GM12864 (cell line): ENCODE measurements at regions not wholly inside any gene's neighbourhood (a gene's known extent, or its start where the extent isn't known, plus 50 kb on each side); places are given as distances from the start of the nearest gene placed in this dataset.

Source experiments
- DNase-seq: peaks from one replicate; pipeline ENCODE4 v3.0.0-alpha.2; 2011; ENCODE audit warnings: low read depth
- H3K4me3 ChIP-seq: 2 replicates; pipeline ENCODE4 v1.5.1; 2011; ENCODE audit warnings: mild to moderate bottlenecking, low read depth, low read length, control low read depth
- TF ChIP-seq, protein P1 (sequence below): IDR thresholded peaks from 2 replicates; pipeline ENCODE4 v1.5.1; 2011; ENCODE audit warnings: low read depth, mild to moderate bottlenecking, moderate library complexity, low read length, control low read depth, inconsistent platforms; ENCODE audit errors: missing control alignments

DNA sequence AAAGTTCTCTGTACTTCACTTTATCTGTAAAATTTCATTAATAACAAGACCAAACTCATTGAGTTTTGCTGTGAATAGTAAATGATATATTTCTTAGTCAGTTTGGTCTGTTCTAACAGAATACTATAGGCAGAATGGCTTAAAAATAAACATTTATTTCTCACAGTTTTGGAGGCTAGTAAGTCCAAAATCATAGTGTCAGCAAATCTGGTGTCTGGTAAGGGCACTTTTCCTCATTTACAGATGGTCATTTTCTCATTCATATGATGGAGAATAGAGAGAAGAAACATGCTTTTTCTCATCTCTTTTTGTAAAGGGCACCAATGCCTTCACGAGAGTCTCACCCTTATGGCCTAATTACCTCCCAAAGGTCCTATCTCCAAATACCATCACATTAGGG, 415.1 kb downstream of the FAM133A start:
- TF ChIP-seq, protein P1, sequence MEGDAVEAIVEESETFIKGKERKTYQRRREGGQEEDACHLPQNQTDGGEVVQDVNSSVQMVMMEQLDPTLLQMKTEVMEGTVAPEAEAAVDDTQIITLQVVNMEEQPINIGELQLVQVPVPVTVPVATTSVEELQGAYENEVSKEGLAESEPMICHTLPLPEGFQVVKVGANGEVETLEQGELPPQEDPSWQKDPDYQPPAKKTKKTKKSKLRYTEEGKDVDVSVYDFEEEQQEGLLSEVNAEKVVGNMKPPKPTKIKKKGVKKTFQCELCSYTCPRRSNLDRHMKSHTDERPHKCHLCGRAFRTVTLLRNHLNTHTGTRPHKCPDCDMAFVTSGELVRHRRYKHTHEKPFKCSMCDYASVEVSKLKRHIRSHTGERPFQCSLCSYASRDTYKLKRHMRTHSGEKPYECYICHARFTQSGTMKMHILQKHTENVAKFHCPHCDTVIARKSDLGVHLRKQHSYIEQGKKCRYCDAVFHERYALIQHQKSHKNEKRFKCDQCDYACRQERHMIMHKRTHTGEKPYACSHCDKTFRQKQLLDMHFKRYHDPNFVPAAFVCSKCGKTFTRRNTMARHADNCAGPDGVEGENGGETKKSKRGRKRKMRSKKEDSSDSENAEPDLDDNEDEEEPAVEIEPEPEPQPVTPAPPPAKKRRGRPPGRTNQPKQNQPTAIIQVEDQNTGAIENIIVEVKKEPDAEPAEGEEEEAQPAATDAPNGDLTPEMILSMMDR: no peak
- DNase-seq: no peak
- H3K4me3 ChIP-seq: no peak overlapping the region

DNA sequence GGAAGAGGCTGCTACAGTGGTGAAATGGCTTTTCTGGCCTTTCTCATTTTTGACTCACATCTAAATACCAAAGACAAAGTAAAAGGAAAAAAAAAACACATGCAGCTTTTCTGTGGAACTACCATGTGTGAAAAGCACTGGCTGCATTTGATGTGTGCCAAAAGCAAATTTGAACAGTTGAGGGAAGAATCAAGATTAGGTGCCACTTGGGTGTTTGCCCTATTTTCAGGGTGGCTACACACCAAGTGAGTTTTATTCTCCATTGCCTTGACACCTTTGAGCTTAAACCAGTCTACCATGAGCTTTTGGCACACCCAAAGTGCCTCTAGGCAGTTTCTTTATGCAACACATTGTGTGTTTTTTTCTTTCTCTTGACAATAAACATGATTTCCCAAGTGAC, 423.9 kb downstream of the FAM133A start:
- DNase-seq: no peak
- H3K4me3 ChIP-seq: no peak overlapping the region
- TF ChIP-seq, protein P1: no peak

DNA sequence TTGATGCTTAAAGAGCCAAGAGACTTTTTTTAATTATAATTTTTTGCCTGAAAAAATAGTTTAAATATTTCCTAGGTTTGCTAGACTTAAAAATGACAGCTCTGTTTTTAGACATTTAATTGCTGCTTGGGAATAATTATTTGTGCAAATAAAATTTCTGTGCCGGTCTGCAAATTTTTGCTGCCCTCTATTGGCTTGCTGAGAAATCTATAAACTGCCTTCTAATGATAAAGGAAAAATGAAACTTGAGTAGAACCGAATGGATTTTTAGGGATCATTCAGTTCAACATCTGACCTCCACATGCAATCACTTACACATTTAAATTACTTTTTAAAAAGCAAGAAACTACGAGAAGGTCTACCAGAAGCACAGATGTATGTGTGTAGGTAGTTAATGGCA, 434.0 kb downstream of the FAM133A start:
- TF ChIP-seq, protein P1: no peak
- DNase-seq: no peak
- H3K4me3 ChIP-seq: no peak overlapping the region

DNA sequence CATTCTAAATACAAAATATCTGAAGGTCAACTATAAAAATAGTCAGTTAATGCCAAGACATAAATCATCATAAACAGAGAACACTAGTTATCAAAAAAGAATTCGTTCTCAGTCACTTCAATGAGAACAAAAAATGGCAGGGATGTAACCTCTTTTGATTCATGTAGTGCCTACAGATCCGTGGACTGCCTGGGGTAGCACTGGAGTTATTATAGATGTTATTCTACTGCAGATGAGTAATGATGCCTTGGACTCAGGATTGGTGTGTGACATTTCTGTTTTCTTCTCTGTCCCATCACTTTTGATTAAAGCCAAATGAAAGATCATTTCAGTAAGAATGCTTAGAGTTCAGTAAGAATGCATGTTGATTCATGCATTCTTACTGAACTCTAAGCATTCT, 440.4 kb downstream of the FAM133A start:
- DNase-seq: no peak
- TF ChIP-seq, protein P1: no peak
- H3K4me3 ChIP-seq: no peak overlapping the region

DNA sequence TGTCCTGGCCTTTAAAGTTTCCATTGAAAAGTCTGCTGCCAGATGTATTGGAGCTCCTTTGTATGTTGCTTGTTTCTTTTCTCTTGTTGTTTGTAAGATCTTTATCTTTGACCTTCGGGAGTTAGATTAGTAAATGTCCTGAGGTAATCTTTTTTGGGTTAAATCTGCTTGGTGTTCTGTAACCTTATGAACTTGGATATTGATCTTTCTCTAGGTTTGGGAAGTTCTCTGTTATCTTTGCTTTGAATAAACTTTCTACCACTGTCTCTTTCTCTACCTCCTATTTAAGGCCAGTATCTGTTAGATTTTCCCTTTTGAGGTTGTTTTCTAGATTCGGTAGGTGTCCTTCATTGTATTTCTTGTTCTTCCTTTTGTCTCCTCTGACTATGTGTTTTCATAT, 447.8 kb downstream of the FAM133A start:
- no peak for DNase-seq
- TF ChIP-seq, protein P1: no peak
- H3K4me3 ChIP-seq: no peak overlapping the region

DNA sequence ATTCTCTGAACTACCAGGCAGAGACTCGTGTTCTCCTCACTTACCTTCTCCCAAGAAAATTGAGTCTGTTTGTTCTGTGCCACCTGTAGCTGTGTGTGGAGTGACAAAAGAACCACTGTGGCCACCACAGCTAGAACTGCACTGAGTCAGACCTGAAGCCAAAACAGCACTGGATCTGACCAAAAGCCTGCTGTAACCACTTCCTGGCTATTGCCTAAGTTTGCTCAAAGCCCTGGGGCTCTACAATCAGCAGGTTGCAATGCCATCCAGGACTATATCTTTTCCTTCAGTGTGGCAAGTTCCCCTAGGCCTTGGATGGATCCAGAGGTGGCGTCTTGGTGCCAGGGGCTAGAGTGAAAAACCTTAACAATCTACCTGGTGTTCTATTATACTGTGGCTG, 449.1 kb downstream of the FAM133A start:
- TF ChIP-seq, protein P1: no peak
- no peak for DNase-seq
- H3K4me3 ChIP-seq: no peak overlapping the region

DNA sequence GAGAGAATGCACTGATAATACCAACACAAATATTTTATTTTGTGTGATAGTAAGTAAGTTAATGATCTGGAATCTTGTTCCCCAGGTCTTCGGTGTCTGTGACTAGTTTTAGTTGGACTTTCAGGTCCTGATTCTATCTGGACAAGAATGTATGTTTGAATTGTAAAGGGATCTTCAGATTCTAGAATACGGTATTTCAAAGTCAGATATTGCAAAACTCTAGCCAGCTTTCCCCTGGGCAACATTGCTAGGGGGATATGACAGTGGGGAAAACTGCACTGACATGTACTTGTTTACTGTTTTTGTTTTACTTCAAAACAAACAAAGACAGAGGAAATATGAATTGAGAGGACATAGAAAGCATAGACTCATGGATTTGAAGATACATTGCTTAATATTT, 489.0 kb downstream of the FAM133A start:
- TF ChIP-seq, protein P1: no peak
- no peak overlapping the region for H3K4me3 ChIP-seq
- DNase-seq: no peak
